Upper lobe of left lung (tissue), 6 donors: ENCODE measurements at regions not wholly inside any gene's neighbourhood (a gene's known extent, or its start where the extent isn't known, plus 50 kb on each side); places are given as distances from the start of the nearest gene placed in this dataset.
"Not testable (repeated sequence)": the region's sequence is repeated elsewhere in the genome, so short reads cannot be mapped to it uniquely, and the experiment has no call there.

ENCODE experiments used
- ATAC-seq, 2 donors: fragments of 200-7000 bp; cut with Tn5 transposase; one replicate each; pipeline ENCODE4 v1.9.1; 2022; ENCODE audit warnings: mild to moderate bottlenecking in 2 of 2, moderate library complexity in 2 of 2; ENCODE audit not compliant: low FRiP score in 2 of 2
- DNase-seq, 2 donors: peaks; one replicate each; pipeline ENCODE4 v3.0.0-alpha.2; 2019 to 2020
- H3K27ac ChIP-seq, 4 donors: fragments of 200-600 bp; sonication (generic); one replicate each; pipeline ENCODE4 v1.5.1; 2016 to 2019
- H3K27me3 ChIP-seq, 4 donors: fragments of 200-600 bp; sonication (generic); one replicate each; pipeline ENCODE4 v1.5.1; 2017 to 2019
- H3K36me3 ChIP-seq, 4 donors: fragments of 200-600 bp; sonication (generic); one replicate each; pipeline ENCODE4 v1.5.1; 2016 to 2019
- H3K4me1 ChIP-seq, 4 donors: fragments of 200-600 bp; sonication (generic); one replicate each; pipeline ENCODE4 v1.5.1; 2018 to 2019
- H3K4me3 ChIP-seq, 4 donors: fragments of 200-600 bp; sonication (generic); one replicate each; pipeline ENCODE4 v1.5.1; 2017 to 2019; ENCODE audit warnings: mild to moderate bottlenecking in 2 of 4, moderate library complexity in 1 of 4
- H3K9me3 ChIP-seq, 4 donors: fragments of 200-600 bp; sonication (generic); one replicate each; pipeline ENCODE4 v1.5.1; 2018 to 2019
- WGBS, 2 donors: methylation state at CpG; one replicate each; pipeline ENCODE4 v1.1.5; 2017 to 2018; 5-methylcytosine and 5-hydroxymethylcytosine counted together
- donor health status: DM: no; HTN: no; CAD: no; lungs with moderate emphysema.
- donor health status: DM: no; HTN: yes; CAD: no; lungs with severe emphysema.

- not testable (repeated sequence) for H3K4me1 ChIP-seq, H3K9me3 ChIP-seq, H3K4me3 ChIP-seq, ATAC-seq, H3K27me3 ChIP-seq, H3K36me3 ChIP-seq, H3K27ac ChIP-seq
- DNase-seq, result peak in 1 of 2 donors; percentile 6
- WGBS, 2 donors, result 67 to 82% methylated on average over 3 to 7 of the region's 8 CpGs
These were observed 232.6 kb downstream of the POTEG start for GRCh38 chr14:19201394-19202052.

GRCh38 chr14:19202053-19202442 lies 232.1 kb downstream of the POTEG start:
- DNase-seq, ATAC-seq, H3K4me3 ChIP-seq, H3K36me3 ChIP-seq, H3K4me1 ChIP-seq, H3K27ac ChIP-seq, H3K27me3 ChIP-seq, H3K9me3 ChIP-seq: not testable (repeated sequence)
- WGBS, 2 donors, result 83 to 89% methylated on average over 6 to 7 of the region's 7 CpGs

GRCh38 chr14:19203250-19203972 lies 230.7 kb downstream of the POTEG start:
- WGBS, 2 donors, result 53 to 63% methylated on average over 2 to 5 of the region's 5 CpGs
- not testable (repeated sequence) for DNase-seq

GRCh38 chr14:19204827-19205226 lies 229.3 kb downstream of the POTEG start:
- not testable (repeated sequence) for H3K4me1 ChIP-seq, H3K4me3 ChIP-seq, H3K36me3 ChIP-seq, ATAC-seq, H3K9me3 ChIP-seq, DNase-seq, H3K27ac ChIP-seq, H3K27me3 ChIP-seq
- WGBS, 2 donors, result 51 to 73% methylated on average over 2 of the region's 2 CpGs

More at GRCh38 chr14:19203250-19203972, 230.7 kb downstream of the POTEG start:
- peak in 1 of 2 donors; percentile 57 for ATAC-seq
- not testable (repeated sequence) for H3K27me3 ChIP-seq, H3K36me3 ChIP-seq, H3K9me3 ChIP-seq, H3K27ac ChIP-seq, H3K4me1 ChIP-seq, H3K4me3 ChIP-seq

- not testable (repeated sequence) for H3K36me3 ChIP-seq, H3K4me3 ChIP-seq, H3K4me1 ChIP-seq, DNase-seq, H3K27me3 ChIP-seq, ATAC-seq, H3K9me3 ChIP-seq, H3K27ac ChIP-seq
- WGBS, 2 donors, result 95 to 97% methylated on average over 5 of the region's 9 CpGs
These were observed 217.7 kb downstream of the POTEG start for GRCh38 chr14:19216480-19216879.

- DNase-seq, result peak in 1 of 2 donors; percentile 47
- not testable (repeated sequence) for H3K9me3 ChIP-seq, H3K27ac ChIP-seq, H3K27me3 ChIP-seq, ATAC-seq, H3K36me3 ChIP-seq, H3K4me3 ChIP-seq, H3K4me1 ChIP-seq
- WGBS, 2 donors, result 63 to 70% methylated on average over 3 of the region's 3 CpGs
These were observed 214.7 kb downstream of the POTEG start for GRCh38 chr14:19219423-19219822.

GRCh38 chr14:19231421-19231820 lies 202.7 kb downstream of the POTEG start:
- not testable (repeated sequence) for H3K9me3 ChIP-seq, ATAC-seq, H3K27me3 ChIP-seq, DNase-seq, H3K4me1 ChIP-seq, H3K4me3 ChIP-seq, H3K36me3 ChIP-seq, H3K27ac ChIP-seq
- 78 to 91% methylated on average over 4 to 5 of the region's 7 CpGs for WGBS, 2 donors

GRCh38 chr14:19234059-19234458 lies 200.1 kb downstream of the POTEG start:
- H3K36me3 ChIP-seq, H3K9me3 ChIP-seq, ATAC-seq, H3K4me1 ChIP-seq, H3K27ac ChIP-seq, H3K4me3 ChIP-seq, DNase-seq, H3K27me3 ChIP-seq: not testable (repeated sequence)

- not testable (repeated sequence) for H3K4me3 ChIP-seq, DNase-seq, H3K36me3 ChIP-seq, H3K27me3 ChIP-seq, H3K4me1 ChIP-seq, H3K9me3 ChIP-seq, ATAC-seq, H3K27ac ChIP-seq
- WGBS, 2 donors, result 90% methylated on average over 2 of the region's 2 CpGs; no CpG with 5 or more reads in 1 of the 2 donors
These were observed 196.5 kb downstream of the POTEG start for GRCh38 chr14:19237656-19238055.

GRCh38 chr14:19238584-19238983 lies 195.6 kb downstream of the POTEG start:
- not testable (repeated sequence) for H3K27ac ChIP-seq, ATAC-seq, H3K9me3 ChIP-seq, H3K4me1 ChIP-seq, H3K27me3 ChIP-seq, DNase-seq, H3K4me3 ChIP-seq, H3K36me3 ChIP-seq
- no CpG with 5 or more reads among the region's 3 CpGs for WGBS, 2 donors

GRCh38 chr14:19239981-19240380 lies 194.2 kb downstream of the POTEG start:
- not testable (repeated sequence) for ATAC-seq, H3K4me3 ChIP-seq, H3K4me1 ChIP-seq, H3K27ac ChIP-seq, H3K9me3 ChIP-seq, H3K27me3 ChIP-seq, H3K36me3 ChIP-seq
- DNase-seq, result peak in 1 of 2 donors; percentile 26
- WGBS, 2 donors, result no CpG with 5 or more reads among the region's 15 CpGs

GRCh38 chr14:19240387-19240786 lies 193.8 kb downstream of the POTEG start:
- not testable (repeated sequence) for H3K27ac ChIP-seq, H3K4me1 ChIP-seq, H3K27me3 ChIP-seq, H3K4me3 ChIP-seq, H3K9me3 ChIP-seq, H3K36me3 ChIP-seq
- DNase-seq (peak in 1 of 2 donors; percentile 25), ATAC-seq (peak in 1 of 2 donors; percentile 63)
- WGBS, 2 donors, result 81 to 82% methylated on average over 13 to 16 of the region's 21 CpGs

- H3K36me3 ChIP-seq, H3K27ac ChIP-seq, H3K4me1 ChIP-seq, H3K27me3 ChIP-seq, H3K4me3 ChIP-seq, H3K9me3 ChIP-seq: not testable (repeated sequence)
- 83 to 84% methylated on average over 8 to 12 of the region's 15 CpGs for WGBS, 2 donors
- ATAC-seq, result peak in 1 of 2 donors; percentile 62
- peak in 1 of 2 donors; percentile 61 for DNase-seq
These were observed 192.7 kb downstream of the POTEG start for GRCh38 chr14:19241451-19241850.
